GM12878 (cell line): ENCODE measurements at regions not wholly inside any gene's neighbourhood (a gene's known extent, or its start where the extent isn't known, plus 50 kb on each side); places are given as distances from the start of the nearest gene placed in this dataset.

Experiments
- ATAC-seq: fragments of 200-7000 bp; cut with Tn5 transposase; 3 replicates; pipeline ENCODE4 v1.9.1; 2020; ENCODE audit warnings: mild to moderate bottlenecking, moderate library complexity
- BruUV-seq: library from RNA; stranded (reverse); fragments of 400-500 nt; replicated peaks from 2 replicates; lab custom pipeline; 2021; lab: Mats Ljungman, UMichigan
- CTCF ChIA-PET: fragments of 300-600 bp; sonication (Branson Sonifier 250); formaldehyde crosslinking; extraction: SDS; loops from one replicate; lab custom pipeline; 2021; ENCODE audit warnings: inconsistent platforms; lab: Yijun Ruan, JAX
- POLR2A ChIA-PET: fragments of 350-600 bp; formaldehyde crosslinking; extraction: SDS; loops from one replicate; lab custom pipeline; 2021; ENCODE audit warnings: inconsistent platforms; lab: Charles Lee
- RAD21 ChIA-PET: fragments of 300-600 bp; sonication (Branson Sonifier 250); formaldehyde crosslinking; loops from one replicate; lab custom pipeline; 2023; ENCODE audit warnings: antibody characterized with exemption; ENCODE audit not compliant: unreplicated experiment; lab: Charles Lee
- SMC1A ChIA-PET: fragments of 300-600 bp; sonication (Branson Sonifier 250); formaldehyde crosslinking; loops from one replicate; lab custom pipeline; 2023; ENCODE audit not compliant: unreplicated experiment, uncharacterized antibody; lab: Charles Lee
- DNase-seq: peaks from one replicate; pipeline ENCODE4 v3.0.0-alpha.2; 2011; ENCODE audit warnings: low read depth, low spot score
- FAIRE-seq: peaks from 3 replicates; lab custom pipeline; 2011; peaks lifted over from hg19 to GRCh38; lab: Jason Lieb, UNC
- H2AFZ ChIP-seq: 2 replicates; pipeline ENCODE4 v1.6.0; 2011; ENCODE audit warnings: low read depth, low read length, control low read depth; ENCODE audit not compliant: control insufficient read depth
- H3K27ac ChIP-seq: 2 replicates; pipeline ENCODE4 v1.5.1; 2011; ENCODE audit warnings: control low read depth; ENCODE audit not compliant: control insufficient read depth, insufficient read depth
- H3K27me3 ChIP-seq, 2 experiments: replicated peaks in 1 of 2; 2 replicates each; pipeline versions ENCODE4 v1.6.0 to v1.6.1; 2011; ENCODE audit warnings: low read length in 1 of 2; ENCODE audit not compliant: control insufficient read depth in 2 of 2, insufficient read depth in 2 of 2
- H3K36me3 ChIP-seq, 2 experiments: 2 replicates each; pipeline ENCODE4 v1.5.1; 2011; ENCODE audit warnings: low read length in 1 of 2; ENCODE audit not compliant: control insufficient read depth in 2 of 2, insufficient read depth in 2 of 2
- H3K4me1 ChIP-seq: 2 replicates; pipeline ENCODE4 v1.6.1; 2011; ENCODE audit warnings: mild to moderate bottlenecking, low read length, moderate library complexity, mixed read lengths; ENCODE audit not compliant: control insufficient read depth, insufficient read depth
- H3K4me2 ChIP-seq: 2 replicates; pipeline ENCODE4 v1.6.0; 2011; ENCODE audit warnings: control low read depth; ENCODE audit not compliant: control insufficient read depth, insufficient read depth
- H3K4me3 ChIP-seq: fragments of 200-600 bp; sonication (generic); 2 replicates; pipeline ENCODE4 v1.5.1; 2016
- H3K79me2 ChIP-seq: 2 replicates; pipeline ENCODE4 v1.6.0; 2011; ENCODE audit warnings: low read length; ENCODE audit not compliant: control insufficient read depth, insufficient read depth
- H3K9ac ChIP-seq: 2 replicates; pipeline ENCODE4 v1.8.0; 2011; ENCODE audit warnings: low read length, control low read depth, mixed read lengths; ENCODE audit not compliant: control insufficient read depth, insufficient read depth
- H3K9me3 ChIP-seq: replicated peaks from 3 replicates; pipeline ENCODE4 v1.5.1; 2011; ENCODE audit warnings: mild to moderate bottlenecking, low read length; ENCODE audit not compliant: control insufficient read depth, insufficient read depth
- H4K20me1 ChIP-seq: 2 replicates; pipeline ENCODE4 v1.6.0; 2011; ENCODE audit not compliant: control insufficient read depth, insufficient read depth
- CBX5 ChIP-seq: sonication (generic); IDR thresholded peaks from 2 replicates; pipeline ENCODE4 v1.6.1; 2016; ENCODE audit warnings: low read depth, moderate library complexity, mild to moderate bottlenecking, inconsistent platforms
- ESRRA ChIP-seq: IDR thresholded peaks from 2 replicates; pipeline ENCODE4 v1.6.1; 2012; ENCODE audit warnings: mild to moderate bottlenecking, low read length, improper control_type of control experiment
- GATAD2B ChIP-seq: fragments of 450-650 bp; conservative IDR thresholded peaks from 2 replicates; pipeline ENCODE4 v1.6.1; 2017; ENCODE audit warnings: low read depth, mild to moderate bottlenecking, moderate library complexity
- HSF1 ChIP-seq: fragments of 150-350 bp; IDR thresholded peaks from 2 replicates; pipeline ENCODE4 v1.6.1; 2014; ENCODE audit warnings: mild to moderate bottlenecking, low read depth, low read length
- IKZF2 ChIP-seq, 2 experiments: fragments of 450-650 bp; IDR thresholded peaks; 2 replicates each; pipeline ENCODE4 v1.6.1; 2017; ENCODE audit warnings: mild to moderate bottlenecking in 2 of 2, moderate library complexity in 2 of 2
- MYB ChIP-seq: fragments of 150-350 bp; IDR thresholded peaks from 2 replicates; pipeline ENCODE4 v1.6.1; 2014; ENCODE audit warnings: mild to moderate bottlenecking, low read depth, low read length, borderline replicate concordance
- NFIC ChIP-seq: IDR thresholded peaks from 2 replicates; pipeline ENCODE4 v1.6.1; 2012; ENCODE audit warnings: low read depth, mild to moderate bottlenecking, inconsistent platforms, low read length, moderate library complexity
- PRDM15 ChIP-seq: fragments of 450-650 bp; formaldehyde crosslinking; IDR thresholded peaks from 2 replicates; pipeline ENCODE4 v1.4.0; 2020; ENCODE audit warnings: mild to moderate bottlenecking, moderate library complexity
- REST ChIP-seq: IDR thresholded peaks from 2 replicates; pipeline ENCODE4 v1.6.1; 2012; ENCODE audit warnings: mild to moderate bottlenecking, low read depth, low read length
- SMAD5 ChIP-seq: IDR thresholded peaks from 2 replicates; pipeline ENCODE4 v1.6.1; 2016; ENCODE audit warnings: antibody characterized with exemption, low read depth
- SMC3 ChIP-seq: IDR thresholded peaks from 2 replicates; pipeline ENCODE4 v1.6.1; 2011; ENCODE audit warnings: low read length, improper control_type of control experiment, borderline replicate concordance
- SPI1 ChIP-seq: IDR thresholded peaks from 2 replicates; pipeline ENCODE4 v1.6.1; 2011; ENCODE audit warnings: low read depth, mild to moderate bottlenecking, low read length, moderate library complexity, borderline replicate concordance; ENCODE audit not compliant: insufficient read depth
- STAT1 ChIP-seq: fragments of 450-650 bp; conservative IDR thresholded peaks from 2 replicates; pipeline ENCODE4 v1.6.1; 2014; ENCODE audit warnings: antibody characterized with exemption, mild to moderate bottlenecking
- ZBTB33 ChIP-seq: fragments of 450-650 bp; IDR thresholded peaks from 2 replicates; pipeline ENCODE4 v1.6.1; 2017; ENCODE audit warnings: mild to moderate bottlenecking
- WGBS: methylation state at CpG from one replicate; pipeline ENCODE4 v1.1.6; 2016; ENCODE audit warnings: low lambda C conversion rate; ENCODE audit not compliant: insufficient replicate concordance, insufficient coverage; ENCODE audit errors: missing lambda C conversion rate; 5-methylcytosine and 5-hydroxymethylcytosine counted together
- in situ Hi-C: fragments of 300-500 bp; cut with MboI; formaldehyde crosslinking; loops from 9 replicates; pipeline ENCODE4 v1.14.3; 2018; ENCODE audit warnings: mixed read lengths
- intact Hi-C: fragments of 100-400 bp; cut with micrococcal nuclease; formaldehyde crosslinking; loops from one replicate; pipeline ENCODE4 v1.14.2; 2022; ENCODE audit not compliant: unreplicated experiment

- FAIRE-seq (no peak), ATAC-seq (no peak), DNase-seq (no peak)
- H3K79me2 ChIP-seq = no peaks in the 10 kb centered on the region
- ChIA-PET CTCF (no interaction called here), POLR2A (no interaction called here), RAD21 (no interaction called here), SMC1A (no interaction called here)
- in situ Hi-C loops (no loop called here), intact Hi-C loops (no loop called here)
- no peak for TF ChIP-seq CBX5
- no peak for TF ChIP-seq HSF1
- no peak for TF ChIP-seq MYB
- no peak for TF ChIP-seq REST
- no peak for TF ChIP-seq ZBTB33
- TF ChIP-seq SMC3 = no peak
- TF ChIP-seq SPI1 = no peak
- TF ChIP-seq PRDM15 = no peak
- TF ChIP-seq NFIC = no peak
- TF ChIP-seq ESRRA = no peak
- TF ChIP-seq IKZF2 (IDR thresholded peaks at IDR 0.05) = no peak
- no peak for TF ChIP-seq SMAD5
- TF ChIP-seq GATAD2B = no peak
- no peak for TF ChIP-seq STAT1
- no peak overlapping the region for H3K4me2 ChIP-seq
- 31% methylated on average over 5 of the region's 5 CpGs for WGBS
- no peaks in the 10 kb centered on the region for H4K20me1 ChIP-seq
- no peaks in the 10 kb centered on the region for H3K27me3 ChIP-seq
- H3K27ac ChIP-seq = no peak overlapping the region
- H3K36me3 ChIP-seq = no peaks in the 10 kb centered on the region
- H3K4me1 ChIP-seq = no peaks in the 10 kb centered on the region
- H2AFZ ChIP-seq = no peak overlapping the region
- H3K4me3 ChIP-seq = no peak overlapping the region
- no TSS peak for BruUV-seq
- no peak overlapping the region for H3K9ac ChIP-seq
- no peaks in the 10 kb centered on the region for H3K9me3 ChIP-seq
Measured at GRCh38 chr13:89153941-89154340, 1482.8 kb downstream of the SLITRK5 start.
